22Rv1 (cell line): ENCODE measurements at regions not wholly inside any gene's neighbourhood (a gene's known extent, or its start where the extent isn't known, plus 50 kb on each side); places are given as distances from the start of the nearest gene placed in this dataset.
A peak's percentile ranks its signal among the peaks of the same experiment; 100 is the strongest.

Experiments
- H3K27ac ChIP-seq: fragments of 450-650 bp; 2 replicates; pipeline ENCODE4 v1.5.1; 2017
- ZFX ChIP-seq: fragments of 450-650 bp; IDR thresholded peaks from 2 replicates; pipeline ENCODE4 v1.6.1; 2017; ENCODE audit warnings: antibody characterized with exemption, borderline replicate concordance
- TF ChIP-seq, protein P1 (sequence below): fragments of 450-650 bp; IDR thresholded peaks from 2 replicates; pipeline ENCODE4 v1.5.1; 2017; ENCODE audit warnings: mild to moderate bottlenecking

GRCh38 chr12:17276196-17276595, 670.2 kb upstream of the LMO3 start:
- no peak for TF ChIP-seq ZFX
- TF ChIP-seq, protein P1, sequence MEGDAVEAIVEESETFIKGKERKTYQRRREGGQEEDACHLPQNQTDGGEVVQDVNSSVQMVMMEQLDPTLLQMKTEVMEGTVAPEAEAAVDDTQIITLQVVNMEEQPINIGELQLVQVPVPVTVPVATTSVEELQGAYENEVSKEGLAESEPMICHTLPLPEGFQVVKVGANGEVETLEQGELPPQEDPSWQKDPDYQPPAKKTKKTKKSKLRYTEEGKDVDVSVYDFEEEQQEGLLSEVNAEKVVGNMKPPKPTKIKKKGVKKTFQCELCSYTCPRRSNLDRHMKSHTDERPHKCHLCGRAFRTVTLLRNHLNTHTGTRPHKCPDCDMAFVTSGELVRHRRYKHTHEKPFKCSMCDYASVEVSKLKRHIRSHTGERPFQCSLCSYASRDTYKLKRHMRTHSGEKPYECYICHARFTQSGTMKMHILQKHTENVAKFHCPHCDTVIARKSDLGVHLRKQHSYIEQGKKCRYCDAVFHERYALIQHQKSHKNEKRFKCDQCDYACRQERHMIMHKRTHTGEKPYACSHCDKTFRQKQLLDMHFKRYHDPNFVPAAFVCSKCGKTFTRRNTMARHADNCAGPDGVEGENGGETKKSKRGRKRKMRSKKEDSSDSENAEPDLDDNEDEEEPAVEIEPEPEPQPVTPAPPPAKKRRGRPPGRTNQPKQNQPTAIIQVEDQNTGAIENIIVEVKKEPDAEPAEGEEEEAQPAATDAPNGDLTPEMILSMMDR = no peak
- H3K27ac ChIP-seq = no peak overlapping the region

DNA sequence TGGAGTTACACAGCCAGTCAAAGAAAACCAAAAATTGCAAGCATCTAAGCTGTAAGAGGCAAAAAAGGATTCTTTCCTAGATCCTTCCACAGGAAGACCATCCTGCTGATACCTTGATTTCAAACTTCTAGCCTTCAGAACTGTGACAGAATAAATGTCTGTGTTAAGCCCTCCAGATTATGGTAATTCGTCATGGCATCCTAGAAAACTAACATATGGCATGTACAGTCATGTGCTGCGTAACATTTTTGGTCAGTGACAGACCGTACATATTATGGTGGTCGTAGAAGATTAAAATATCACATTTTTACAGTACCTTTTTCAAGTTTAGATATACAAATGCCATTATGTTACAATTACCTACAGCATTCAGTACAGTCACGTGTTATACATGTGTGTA, 660.9 kb upstream of the LMO3 start:
- H3K27ac ChIP-seq = no peak overlapping the region
- TF ChIP-seq ZFX = no peak
- TF ChIP-seq, protein P1 = no peak

GRCh38 chr12:17264603-17265002, 658.6 kb upstream of the LMO3 start:
- no peak overlapping the region for H3K27ac ChIP-seq
- TF ChIP-seq, protein P1 = no peak
- TF ChIP-seq ZFX = no peak

- TF ChIP-seq, protein P1 = no peak
- no peak for TF ChIP-seq ZFX
- no peak overlapping the region for H3K27ac ChIP-seq
These were observed 633.9 kb upstream of the LMO3 start for GRCh38 chr12:17239874-17240273.

DNA sequence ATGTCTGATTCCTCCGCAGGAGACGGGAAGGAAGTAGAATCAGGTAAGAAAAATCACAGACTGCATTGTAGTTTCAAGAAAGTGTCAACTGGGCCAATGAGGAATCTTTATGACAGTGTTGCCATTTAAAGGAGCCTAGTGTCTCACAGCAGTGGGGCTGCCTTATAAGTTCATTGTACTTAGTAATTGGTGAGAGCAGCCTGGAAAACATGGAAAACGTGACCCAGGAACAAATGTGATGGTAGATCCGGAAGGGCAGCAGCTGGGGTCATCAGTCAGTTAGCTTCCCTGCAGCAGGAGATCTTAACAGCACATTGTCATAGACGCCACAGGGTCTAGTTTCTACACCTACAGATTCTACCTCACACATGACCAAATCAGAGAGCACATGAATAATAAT, 630.0 kb upstream of the LMO3 start:
- no peak overlapping the region for H3K27ac ChIP-seq
- TF ChIP-seq, protein P1 = no peak
- no peak for TF ChIP-seq ZFX

GRCh38 chr12:17215759-17216570, 610.0 kb upstream of the LMO3 start:
- H3K27ac ChIP-seq = no peak overlapping the region
- TF ChIP-seq, protein P1 = peak; percentile 19; the same call in 1 of the 2 replicates
- no peak for TF ChIP-seq ZFX

GRCh38 chr12:17214929-17215328, 609.0 kb upstream of the LMO3 start:
- TF ChIP-seq, protein P1 = no peak
- TF ChIP-seq ZFX = no peak
- no peak overlapping the region for H3K27ac ChIP-seq
